ENCODE measurements at regions not wholly inside any gene's neighbourhood (a gene's known extent, or its start where the extent isn't known, plus 50 kb on each side); places are given as distances from the start of the nearest gene placed in this dataset.

DNA sequence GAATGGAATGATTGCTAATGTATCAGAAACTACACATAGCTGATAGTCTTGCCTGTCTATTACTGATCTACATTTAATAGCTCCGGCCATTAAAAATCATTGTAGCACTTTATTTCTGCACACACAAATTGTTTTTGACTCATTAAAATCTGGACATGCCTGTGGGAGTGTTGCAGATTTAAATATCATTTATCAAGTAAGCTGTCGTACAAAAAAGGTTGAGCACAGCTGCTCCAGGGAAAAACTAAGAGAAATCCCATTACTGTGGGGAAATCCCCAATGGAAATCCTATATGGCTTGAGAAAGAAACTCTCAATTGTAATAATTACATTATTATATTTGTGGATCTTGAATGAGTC is 99.6 kb upstream of the CERS6 start:
- TF ChIP-seq, protein P1, sequence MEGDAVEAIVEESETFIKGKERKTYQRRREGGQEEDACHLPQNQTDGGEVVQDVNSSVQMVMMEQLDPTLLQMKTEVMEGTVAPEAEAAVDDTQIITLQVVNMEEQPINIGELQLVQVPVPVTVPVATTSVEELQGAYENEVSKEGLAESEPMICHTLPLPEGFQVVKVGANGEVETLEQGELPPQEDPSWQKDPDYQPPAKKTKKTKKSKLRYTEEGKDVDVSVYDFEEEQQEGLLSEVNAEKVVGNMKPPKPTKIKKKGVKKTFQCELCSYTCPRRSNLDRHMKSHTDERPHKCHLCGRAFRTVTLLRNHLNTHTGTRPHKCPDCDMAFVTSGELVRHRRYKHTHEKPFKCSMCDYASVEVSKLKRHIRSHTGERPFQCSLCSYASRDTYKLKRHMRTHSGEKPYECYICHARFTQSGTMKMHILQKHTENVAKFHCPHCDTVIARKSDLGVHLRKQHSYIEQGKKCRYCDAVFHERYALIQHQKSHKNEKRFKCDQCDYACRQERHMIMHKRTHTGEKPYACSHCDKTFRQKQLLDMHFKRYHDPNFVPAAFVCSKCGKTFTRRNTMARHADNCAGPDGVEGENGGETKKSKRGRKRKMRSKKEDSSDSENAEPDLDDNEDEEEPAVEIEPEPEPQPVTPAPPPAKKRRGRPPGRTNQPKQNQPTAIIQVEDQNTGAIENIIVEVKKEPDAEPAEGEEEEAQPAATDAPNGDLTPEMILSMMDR (IDR thresholded peaks at IDR 0.05) = no peak
- TF ChIP-seq POLR2AphosphoS5 (IDR thresholded peaks at IDR 0.05) = no peak
